ENCODE measurements at regions not wholly inside any gene's neighbourhood (a gene's known extent, or its start where the extent isn't known, plus 50 kb on each side); places are given as distances from the start of the nearest gene placed in this dataset.

DNA sequence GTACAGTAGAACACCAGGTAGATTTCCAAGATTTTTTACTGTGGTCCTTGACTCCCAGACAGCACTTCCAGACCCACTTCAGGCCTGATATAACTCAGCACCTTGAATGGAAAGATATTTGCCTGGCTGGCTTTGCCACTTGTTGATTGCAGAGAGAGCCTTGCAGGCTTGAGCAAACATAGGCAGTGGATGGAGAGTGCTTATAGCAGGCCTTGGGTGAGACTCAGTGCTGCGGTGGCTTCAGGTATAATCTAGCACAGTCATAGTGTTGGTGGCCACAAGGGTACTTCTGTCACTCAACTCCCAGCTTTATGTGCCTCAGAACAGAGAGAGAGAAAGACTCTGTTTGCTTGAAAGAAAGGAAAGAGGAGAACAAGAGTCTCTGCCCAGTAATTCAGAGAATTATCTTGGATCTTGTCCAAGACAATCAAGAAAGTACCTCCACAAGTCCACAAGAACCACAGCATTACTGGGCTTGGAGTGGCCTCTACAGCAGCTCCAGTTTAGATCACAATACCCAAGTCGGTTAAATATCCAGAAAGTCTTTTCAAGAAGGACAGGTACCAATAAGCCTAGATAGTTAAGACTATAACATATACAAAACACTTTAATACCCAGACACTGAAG, 70.5 kb upstream of the FKBP1C start:
- H2AFZ ChIP-seq (ENCODE audit: low read depth, low read length): no peak overlapping the region
- no peaks in the 10 kb centered on the region for H4K20me1 ChIP-seq (ENCODE audit: insufficient read depth)
- H3K4me2 ChIP-seq (ENCODE audit: low read length): no peak overlapping the region
- no peaks in the 10 kb centered on the region for H3K27me3 ChIP-seq (ENCODE audit: insufficient read depth, low read depth, low read length)
- no peak overlapping the region for H3K27ac ChIP-seq (ENCODE audit: low read length)
- no peak overlapping the region for H3K9ac ChIP-seq (ENCODE audit: low read length)
- no peaks in the 10 kb centered on the region for H3K79me2 ChIP-seq (replicated peaks; ENCODE audit: insufficient read depth, low read length)
- no peaks in the 10 kb centered on the region for H3K9me3 ChIP-seq (ENCODE audit: low read length)
- H3F3A ChIP-seq (ENCODE audit: insufficient read depth, low read length, poor library complexity, severe bottlenecking): no peaks in the 10 kb centered on the region
- TF ChIP-seq SMC3 (conservative IDR thresholded peaks at IDR 0.05; ENCODE audit: poor library complexity) (no peak), EP300 (conservative IDR thresholded peaks at IDR 0.05; ENCODE audit: poor library complexity, severe bottlenecking) (no peak), MXI1 (conservative IDR thresholded peaks at IDR 0.05; ENCODE audit: poor library complexity, severe bottlenecking) (no peak), CTCF (IDR thresholded peaks at IDR 0.05; ENCODE audit: poor library complexity, severe bottlenecking) (no peak), POLR2AphosphoS5 (IDR thresholded peaks at IDR 0.05) (no peak), EZH2 (IDR thresholded peaks at IDR 0.05; ENCODE audit: borderline replicate concordance, insufficient read depth, low read length, poor library complexity, severe bottlenecking) (no peak), RAD21 (conservative IDR thresholded peaks at IDR 0.05) (no peak), TAF1 (IDR thresholded peaks at IDR 0.05; ENCODE audit: low read depth) (no peak)
- TF ChIP-seq, protein P1, sequence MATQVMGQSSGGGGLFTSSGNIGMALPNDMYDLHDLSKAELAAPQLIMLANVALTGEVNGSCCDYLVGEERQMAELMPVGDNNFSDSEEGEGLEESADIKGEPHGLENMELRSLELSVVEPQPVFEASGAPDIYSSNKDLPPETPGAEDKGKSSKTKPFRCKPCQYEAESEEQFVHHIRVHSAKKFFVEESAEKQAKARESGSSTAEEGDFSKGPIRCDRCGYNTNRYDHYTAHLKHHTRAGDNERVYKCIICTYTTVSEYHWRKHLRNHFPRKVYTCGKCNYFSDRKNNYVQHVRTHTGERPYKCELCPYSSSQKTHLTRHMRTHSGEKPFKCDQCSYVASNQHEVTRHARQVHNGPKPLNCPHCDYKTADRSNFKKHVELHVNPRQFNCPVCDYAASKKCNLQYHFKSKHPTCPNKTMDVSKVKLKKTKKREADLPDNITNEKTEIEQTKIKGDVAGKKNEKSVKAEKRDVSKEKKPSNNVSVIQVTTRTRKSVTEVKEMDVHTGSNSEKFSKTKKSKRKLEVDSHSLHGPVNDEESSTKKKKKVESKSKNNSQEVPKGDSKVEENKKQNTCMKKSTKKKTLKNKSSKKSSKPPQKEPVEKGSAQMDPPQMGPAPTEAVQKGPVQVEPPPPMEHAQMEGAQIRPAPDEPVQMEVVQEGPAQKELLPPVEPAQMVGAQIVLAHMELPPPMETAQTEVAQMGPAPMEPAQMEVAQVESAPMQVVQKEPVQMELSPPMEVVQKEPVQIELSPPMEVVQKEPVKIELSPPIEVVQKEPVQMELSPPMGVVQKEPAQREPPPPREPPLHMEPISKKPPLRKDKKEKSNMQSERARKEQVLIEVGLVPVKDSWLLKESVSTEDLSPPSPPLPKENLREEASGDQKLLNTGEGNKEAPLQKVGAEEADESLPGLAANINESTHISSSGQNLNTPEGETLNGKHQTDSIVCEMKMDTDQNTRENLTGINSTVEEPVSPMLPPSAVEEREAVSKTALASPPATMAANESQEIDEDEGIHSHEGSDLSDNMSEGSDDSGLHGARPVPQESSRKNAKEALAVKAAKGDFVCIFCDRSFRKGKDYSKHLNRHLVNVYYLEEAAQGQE (IDR thresholded peaks at IDR 0.05; ENCODE audit: borderline replicate concordance): no peak
- H3K9me2 ChIP-seq (ENCODE audit: insufficient read depth, low read length): no peaks in the 10 kb centered on the region
- no peak overlapping the region for H3K4me3 ChIP-seq (ENCODE audit: low read length)
- no peaks in the 10 kb centered on the region for H3K36me3 ChIP-seq (ENCODE audit: insufficient read depth, low read length)

DNA sequence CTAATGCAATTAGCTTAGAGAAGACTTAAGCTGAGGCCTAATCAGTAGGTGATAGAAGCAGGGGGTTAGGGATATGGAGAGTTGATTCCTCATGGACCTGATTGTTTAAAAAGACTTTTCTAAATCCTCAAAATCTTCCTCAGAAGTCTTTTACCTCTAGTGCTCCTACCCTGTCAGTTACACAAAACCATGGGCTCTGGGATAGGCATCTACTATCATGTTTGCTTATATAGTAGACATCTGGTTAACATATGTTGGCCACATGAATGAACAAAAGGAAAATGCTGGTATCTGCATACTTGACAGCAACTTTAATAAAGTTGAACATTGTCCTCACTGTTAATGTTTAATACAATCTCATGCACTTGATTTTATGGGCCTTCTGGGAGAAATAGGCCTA, 61.5 kb upstream of the FKBP1C start:
- Histone ChIP-seq H4K20me1 (ENCODE audit: insufficient read depth) (no peaks in the 10 kb centered on the region), H2AFZ (ENCODE audit: low read depth, low read length) (no peak overlapping the region), H3K27ac (ENCODE audit: low read length) (no peak overlapping the region), H3K4me3 (ENCODE audit: low read length) (no peak overlapping the region), H3K9me2 (ENCODE audit: insufficient read depth, low read length) (no peaks in the 10 kb centered on the region), H3K9ac (ENCODE audit: low read length) (no peak overlapping the region), H3K36me3 (ENCODE audit: insufficient read depth, low read length) (no peaks in the 10 kb centered on the region), H3K9me3 (ENCODE audit: low read length) (no peaks in the 10 kb centered on the region), H3K27me3 (ENCODE audit: insufficient read depth, low read depth, low read length) (no peaks in the 10 kb centered on the region), H3K79me2 (replicated peaks; ENCODE audit: insufficient read depth, low read length) (no peaks in the 10 kb centered on the region), H3F3A (ENCODE audit: insufficient read depth, low read length, poor library complexity, severe bottlenecking) (no peaks in the 10 kb centered on the region), H3K4me2 (ENCODE audit: low read length) (no peak overlapping the region)
- TF ChIP-seq POLR2AphosphoS5 (IDR thresholded peaks at IDR 0.05): no peak

- Histone ChIP-seq H3K4me3 (ENCODE audit: low read length) (no peak overlapping the region), H3F3A (ENCODE audit: insufficient read depth, low read length, poor library complexity, severe bottlenecking) (no peaks in the 10 kb centered on the region), H3K4me2 (ENCODE audit: low read length) (no peak overlapping the region), H4K20me1 (ENCODE audit: insufficient read depth) (no peaks in the 10 kb centered on the region), H3K9ac (ENCODE audit: low read length) (no peak overlapping the region), H3K27me3 (ENCODE audit: insufficient read depth, low read depth, low read length) (no peaks in the 10 kb centered on the region), H2AFZ (ENCODE audit: low read depth, low read length) (no peak overlapping the region), H3K27ac (ENCODE audit: low read length) (no peak overlapping the region), H3K36me3 (ENCODE audit: insufficient read depth, low read length) (no peaks in the 10 kb centered on the region), H3K9me2 (ENCODE audit: insufficient read depth, low read length) (no peaks in the 10 kb centered on the region), H3K79me2 (replicated peaks; ENCODE audit: insufficient read depth, low read length) (no peaks in the 10 kb centered on the region), H3K9me3 (ENCODE audit: low read length) (no peaks in the 10 kb centered on the region)
- TF ChIP-seq, protein P1 (IDR thresholded peaks at IDR 0.05; ENCODE audit: borderline replicate concordance): no peak
- TF ChIP-seq POLR2AphosphoS5 (IDR thresholded peaks at IDR 0.05) (no peak), SMC3 (conservative IDR thresholded peaks at IDR 0.05; ENCODE audit: poor library complexity) (no peak), TAF1 (IDR thresholded peaks at IDR 0.05; ENCODE audit: low read depth) (no peak), RAD21 (conservative IDR thresholded peaks at IDR 0.05) (no peak), MXI1 (conservative IDR thresholded peaks at IDR 0.05; ENCODE audit: poor library complexity, severe bottlenecking) (no peak), CTCF (IDR thresholded peaks at IDR 0.05; ENCODE audit: poor library complexity, severe bottlenecking) (no peak), EZH2 (IDR thresholded peaks at IDR 0.05; ENCODE audit: borderline replicate concordance, insufficient read depth, low read length, poor library complexity, severe bottlenecking) (no peak), EP300 (conservative IDR thresholded peaks at IDR 0.05; ENCODE audit: poor library complexity, severe bottlenecking) (no peak)
Measured at GRCh38 chr6:63154535-63154934, 56.7 kb upstream of the FKBP1C start.

All from neural cell (in vitro differentiated cells).